ENCODE measurements at regions not wholly inside any gene's neighbourhood (a gene's known extent, or its start where the extent isn't known, plus 50 kb on each side); places are given as distances from the start of the nearest gene placed in this dataset.

DNA sequence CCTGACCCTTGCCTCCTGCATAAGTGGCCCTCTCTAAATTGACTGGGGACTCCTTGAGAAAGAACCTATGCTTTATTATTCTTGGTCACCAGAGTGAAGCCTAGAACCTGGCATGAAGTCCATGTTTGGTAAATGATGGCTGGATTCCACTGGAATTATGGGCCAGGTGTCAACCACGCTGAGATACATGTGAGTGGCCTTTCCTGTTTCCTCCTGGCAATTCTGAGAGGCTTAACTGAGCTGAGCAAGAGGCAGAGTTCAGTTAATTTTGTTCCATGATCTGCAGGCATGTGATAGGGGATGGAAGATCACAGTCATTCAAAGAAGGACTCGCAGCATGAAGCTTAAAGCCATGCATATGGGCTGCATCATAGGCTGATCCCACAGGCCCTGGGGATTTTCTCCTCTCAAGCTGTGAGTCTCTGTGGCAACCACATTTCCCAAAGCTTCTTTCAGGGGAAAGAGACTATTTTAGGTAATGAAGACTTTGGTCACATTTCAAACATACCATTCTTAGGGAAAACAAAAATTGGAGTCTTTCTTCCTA, 69.4 kb upstream of the CLNK start:
- DNase-seq (ENCODE audit: low spot score), result no peak
- no peak overlapping the region for H3K27ac ChIP-seq (ENCODE audit: low read depth, low read length, poor library complexity, severe bottlenecking)
- intact Hi-C loops (cut with micrococcal nuclease; ENCODE audit: unreplicated experiment), result no loop called here
- no TSS peak for BruUV-seq (replicated peaks)
- no peaks in the 10 kb centered on the region for H3K36me3 ChIP-seq (ENCODE audit: insufficient read depth, low read length, poor library complexity, severe bottlenecking)
- no peaks in the 10 kb centered on the region for H3K4me1 ChIP-seq (ENCODE audit: insufficient read depth, low read length, poor library complexity, severe bottlenecking)
- peaks cover 32% of the 10 kb centered on the region for H3K9me3 ChIP-seq (ENCODE audit: low read depth, low read length, poor library complexity, severe bottlenecking)
- no peaks in the 10 kb centered on the region for H3K27me3 ChIP-seq (replicated peaks; ENCODE audit: insufficient read depth, low read depth, low read length, poor library complexity)
- CTCF ChIA-PET, result no interaction called here
- POLR2A ChIA-PET (ENCODE audit: low non-redundant PET), result no interaction called here
- no peak overlapping the region for H3K4me3 ChIP-seq (ENCODE audit: low read depth, low read length, poor library complexity, severe bottlenecking)
- no peak for TF ChIP-seq EZH2 (IDR thresholded peaks at IDR 0.05; ENCODE audit: borderline replicate concordance, low read depth, low read length, poor library complexity, severe bottlenecking)
- TF ChIP-seq, protein P1, sequence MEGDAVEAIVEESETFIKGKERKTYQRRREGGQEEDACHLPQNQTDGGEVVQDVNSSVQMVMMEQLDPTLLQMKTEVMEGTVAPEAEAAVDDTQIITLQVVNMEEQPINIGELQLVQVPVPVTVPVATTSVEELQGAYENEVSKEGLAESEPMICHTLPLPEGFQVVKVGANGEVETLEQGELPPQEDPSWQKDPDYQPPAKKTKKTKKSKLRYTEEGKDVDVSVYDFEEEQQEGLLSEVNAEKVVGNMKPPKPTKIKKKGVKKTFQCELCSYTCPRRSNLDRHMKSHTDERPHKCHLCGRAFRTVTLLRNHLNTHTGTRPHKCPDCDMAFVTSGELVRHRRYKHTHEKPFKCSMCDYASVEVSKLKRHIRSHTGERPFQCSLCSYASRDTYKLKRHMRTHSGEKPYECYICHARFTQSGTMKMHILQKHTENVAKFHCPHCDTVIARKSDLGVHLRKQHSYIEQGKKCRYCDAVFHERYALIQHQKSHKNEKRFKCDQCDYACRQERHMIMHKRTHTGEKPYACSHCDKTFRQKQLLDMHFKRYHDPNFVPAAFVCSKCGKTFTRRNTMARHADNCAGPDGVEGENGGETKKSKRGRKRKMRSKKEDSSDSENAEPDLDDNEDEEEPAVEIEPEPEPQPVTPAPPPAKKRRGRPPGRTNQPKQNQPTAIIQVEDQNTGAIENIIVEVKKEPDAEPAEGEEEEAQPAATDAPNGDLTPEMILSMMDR (conservative IDR thresholded peaks at IDR 0.05; ENCODE audit: low read depth, low read length), result no peak

- ChIA-PET POLR2A (ENCODE audit: low non-redundant PET) (no interaction called here), CTCF (no interaction called here)
- DNase-seq (ENCODE audit: low spot score), result no peak
- BruUV-seq (replicated peaks), result no TSS peak
- H3K27ac ChIP-seq (ENCODE audit: low read depth, low read length, poor library complexity, severe bottlenecking), result no peak overlapping the region
- no peaks in the 10 kb centered on the region for H3K27me3 ChIP-seq (replicated peaks; ENCODE audit: insufficient read depth, low read depth, low read length, poor library complexity)
- TF ChIP-seq, protein P1 (conservative IDR thresholded peaks at IDR 0.05; ENCODE audit: low read depth, low read length), result no peak
- TF ChIP-seq EZH2 (IDR thresholded peaks at IDR 0.05; ENCODE audit: borderline replicate concordance, low read depth, low read length, poor library complexity, severe bottlenecking), result no peak
- no peaks in the 10 kb centered on the region for H3K36me3 ChIP-seq (ENCODE audit: insufficient read depth, low read length, poor library complexity, severe bottlenecking)
- no peak overlapping the region for H3K4me3 ChIP-seq (ENCODE audit: low read depth, low read length, poor library complexity, severe bottlenecking)
- H3K4me1 ChIP-seq (ENCODE audit: insufficient read depth, low read length, poor library complexity, severe bottlenecking), result no peaks in the 10 kb centered on the region
- intact Hi-C loops (cut with micrococcal nuclease; ENCODE audit: unreplicated experiment), result no loop called here
- peaks cover 32% of the 10 kb centered on the region for H3K9me3 ChIP-seq (ENCODE audit: low read depth, low read length, poor library complexity, severe bottlenecking)
Observed at GRCh38 chr4:10753336-10753735, 68.8 kb upstream of the CLNK start.

GRCh38 chr4:10750714-10751113, 66.1 kb upstream of the CLNK start:
- intact Hi-C loops (cut with micrococcal nuclease; ENCODE audit: unreplicated experiment), result no loop called here
- ChIA-PET CTCF (no interaction called here), POLR2A (ENCODE audit: low non-redundant PET) (no interaction called here)
- no TSS peak for BruUV-seq (replicated peaks)
- Histone ChIP-seq H3K4me1 (ENCODE audit: insufficient read depth, low read length, poor library complexity, severe bottlenecking) (no peaks in the 10 kb centered on the region), H3K9me3 (ENCODE audit: low read depth, low read length, poor library complexity, severe bottlenecking) (peaks cover 32% of the 10 kb centered on the region), H3K27me3 (replicated peaks; ENCODE audit: insufficient read depth, low read depth, low read length, poor library complexity) (no peaks in the 10 kb centered on the region), H3K36me3 (ENCODE audit: insufficient read depth, low read length, poor library complexity, severe bottlenecking) (no peaks in the 10 kb centered on the region), H3K27ac (ENCODE audit: low read depth, low read length, poor library complexity, severe bottlenecking) (no peak overlapping the region), H3K4me3 (ENCODE audit: low read depth, low read length, poor library complexity, severe bottlenecking) (no peak overlapping the region)
- DNase-seq (ENCODE audit: low spot score), result no peak
- TF ChIP-seq, protein P1 (conservative IDR thresholded peaks at IDR 0.05; ENCODE audit: low read depth, low read length), result no peak
- no peak for TF ChIP-seq EZH2 (IDR thresholded peaks at IDR 0.05; ENCODE audit: borderline replicate concordance, low read depth, low read length, poor library complexity, severe bottlenecking)

Measured in A673 (cell line).